ENCODE measurements at regions not wholly inside any gene's neighbourhood (a gene's known extent, or its start where the extent isn't known, plus 50 kb on each side); places are given as distances from the start of the nearest gene placed in this dataset.
"Not testable (repeated sequence)": the region's sequence is repeated elsewhere in the genome, so short reads cannot be mapped to it uniquely, and the experiment has no call there.

- DNase-seq = no peak
Measured at GRCh38 chr7:81527651-81528050, 242.2 kb downstream of the HGF start.

- no peak for DNase-seq
Measured at GRCh38 chr7:81526971-81527370, 242.9 kb downstream of the HGF start.

- no peak for DNase-seq
Measured at GRCh38 chr7:81525841-81526240, 244.0 kb downstream of the HGF start.

- DNase-seq = no peak
Measured at GRCh38 chr7:81519886-81520285, 250.0 kb downstream of the HGF start.

- DNase-seq = no peak
Measured at GRCh38 chr7:81516898-81517297, 252.9 kb downstream of the HGF start.

- no peak for DNase-seq
Measured at GRCh38 chr7:81515009-81515408, 254.8 kb downstream of the HGF start.

GRCh38 chr7:81514546-81514945 is 255.3 kb downstream of the HGF start:
- no peak for DNase-seq

- DNase-seq = no peak
Measured at GRCh38 chr7:81510122-81510521, 259.7 kb downstream of the HGF start.

- no peak for DNase-seq
Measured at GRCh38 chr7:81507221-81507620, 262.6 kb downstream of the HGF start.

- DNase-seq = no peak
Measured at GRCh38 chr7:81506609-81507008, 263.2 kb downstream of the HGF start.

GRCh38 chr7:81503771-81504170 is 266.1 kb downstream of the HGF start:
- no peak for DNase-seq

- DNase-seq = no peak
Measured at GRCh38 chr7:81503336-81503735, 266.5 kb downstream of the HGF start.

GRCh38 chr7:81501220-81501619 is 268.6 kb downstream of the HGF start:
- peak in 1 of 3 donors; percentile 28 for DNase-seq

- no peak for DNase-seq
Measured at GRCh38 chr7:81500631-81501030, 269.2 kb downstream of the HGF start.

GRCh38 chr7:81499262-81500116 is 270.4 kb downstream of the HGF start:
- peak; percentile 74 to 86 (median 75) for DNase-seq

- DNase-seq = no peak
Measured at GRCh38 chr7:81498176-81498575, 271.7 kb downstream of the HGF start.

GRCh38 chr7:81492910-81493309 is 276.9 kb downstream of the HGF start:
- no peak for DNase-seq

GRCh38 chr7:81492240-81492639 is 277.6 kb downstream of the HGF start:
- no peak for DNase-seq

GRCh38 chr7:81491573-81491972 is 278.3 kb downstream of the HGF start:
- DNase-seq = no peak

GRCh38 chr7:81488210-81488609 is 281.6 kb downstream of the HGF start:
- DNase-seq = no peak

GRCh38 chr7:81487516-81487915 is 282.3 kb downstream of the HGF start:
- DNase-seq = peak; percentile 27 to 64 (median 62)

- peak; percentile 19 to 35 (median 25) for DNase-seq
Measured at GRCh38 chr7:81484261-81484660, 285.6 kb downstream of the HGF start.

- peak; percentile 21 to 72 (median 58) for DNase-seq
Measured at GRCh38 chr7:81482600-81483186, 287.2 kb downstream of the HGF start.

- no peak for DNase-seq
Measured at GRCh38 chr7:81478664-81479063, 291.2 kb downstream of the HGF start.

GRCh38 chr7:81478201-81478600 is 291.6 kb downstream of the HGF start:
- DNase-seq = not testable (repeated sequence)
